ENCODE measurements at regions not wholly inside any gene's neighbourhood (a gene's known extent, or its start where the extent isn't known, plus 50 kb on each side); places are given as distances from the start of the nearest gene placed in this dataset.

DNA sequence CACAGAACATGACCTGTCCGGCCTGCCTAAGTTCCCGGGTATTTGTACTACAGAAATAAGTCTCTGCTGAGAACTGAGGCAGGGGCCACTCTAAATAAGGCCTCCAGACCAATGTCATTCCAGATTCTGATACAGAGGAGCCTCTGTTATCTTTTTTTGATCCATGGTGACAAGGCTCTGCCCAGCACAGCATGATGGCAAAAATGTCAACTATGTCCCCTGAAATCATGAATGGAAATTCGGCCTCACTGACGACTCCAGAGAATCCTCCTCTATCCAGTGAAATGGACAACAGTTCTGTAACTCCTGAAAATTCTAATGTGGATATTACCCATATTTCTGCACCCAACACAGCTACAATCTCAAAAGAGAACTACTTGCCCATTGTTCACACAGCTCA is 335.0 kb downstream of the DNAH5 start:
- TF ChIP-seq POLR2A (IDR thresholded peaks at IDR 0.05; ENCODE audit: low read depth) (no peak), CTCF (IDR thresholded peaks at IDR 0.05) (no peak)

Measured in esophagus muscularis mucosa (tissue), 3 donors.